ENCODE measurements at regions not wholly inside any gene's neighbourhood (a gene's known extent, or its start where the extent isn't known, plus 50 kb on each side); places are given as distances from the start of the nearest gene placed in this dataset.

- no peak for DNase-seq
- peaks cover 72% of the 10 kb centered on the region for H3K27me3 ChIP-seq (ENCODE audit: insufficient read depth, low read depth, severe bottlenecking)
- H3K9me3 ChIP-seq (ENCODE audit: severe bottlenecking), result no peaks in the 10 kb centered on the region
Observed at GRCh38 chr18:53686965-53687364, 537.5 kb downstream of the MBD2 start.

GRCh38 chr18:53682796-53683195 is 541.7 kb downstream of the MBD2 start:
- Histone ChIP-seq H3K4me3 (ENCODE audit: low read depth, low read length) (no peak overlapping the region), H3K27ac (no peak overlapping the region), H3K9me3 (ENCODE audit: severe bottlenecking) (no peaks in the 10 kb centered on the region), H3K36me3 (no peaks in the 10 kb centered on the region), H3K27me3 (ENCODE audit: insufficient read depth, low read depth, severe bottlenecking) (peaks cover 78% of the 10 kb centered on the region)
- no peak for DNase-seq
- no peak for TF ChIP-seq CTCF (IDR thresholded peaks at IDR 0.05; ENCODE audit: low read depth, low read length)

More at GRCh38 chr18:53686965-53687364, 537.5 kb downstream of the MBD2 start:
- Histone ChIP-seq H3K4me3 (ENCODE audit: low read depth, low read length) (no peak overlapping the region), H3K36me3 (no peaks in the 10 kb centered on the region), H3K27ac (no peak overlapping the region)
- no peak for TF ChIP-seq CTCF (IDR thresholded peaks at IDR 0.05; ENCODE audit: low read depth, low read length)

GRCh38 chr18:53677480-53677879 is 547.0 kb downstream of the MBD2 start:
- Histone ChIP-seq H3K9me3 (ENCODE audit: severe bottlenecking) (no peaks in the 10 kb centered on the region), H3K4me3 (ENCODE audit: low read depth, low read length) (no peak overlapping the region), H3K27me3 (ENCODE audit: insufficient read depth, low read depth, severe bottlenecking) (peaks cover 45% of the 10 kb centered on the region), H3K36me3 (no peaks in the 10 kb centered on the region), H3K27ac (no peak overlapping the region)
- no peak for DNase-seq
- no peak for TF ChIP-seq CTCF (IDR thresholded peaks at IDR 0.05; ENCODE audit: low read depth, low read length)

- TF ChIP-seq CTCF (IDR thresholded peaks at IDR 0.05; ENCODE audit: low read depth, low read length), result no peak
- DNase-seq, result no peak
- no peak overlapping the region for H3K27ac ChIP-seq
Observed at GRCh38 chr18:53665701-53666100, 558.8 kb downstream of the MBD2 start.

GRCh38 chr18:53664575-53664974 is 559.9 kb downstream of the MBD2 start:
- Histone ChIP-seq H3K27me3 (ENCODE audit: insufficient read depth, low read depth, severe bottlenecking) (peaks cover 19% of the 10 kb centered on the region), H3K4me3 (ENCODE audit: low read depth, low read length) (no peak overlapping the region), H3K27ac (no peak overlapping the region), H3K9me3 (ENCODE audit: severe bottlenecking) (peaks cover 6% of the 10 kb centered on the region), H3K36me3 (no peaks in the 10 kb centered on the region)
- TF ChIP-seq CTCF (IDR thresholded peaks at IDR 0.05; ENCODE audit: low read depth, low read length), result no peak
- no peak for DNase-seq

More at GRCh38 chr18:53665701-53666100, 558.8 kb downstream of the MBD2 start:
- Histone ChIP-seq H3K27me3 (ENCODE audit: insufficient read depth, low read depth, severe bottlenecking) (peaks cover 17% of the 10 kb centered on the region), H3K9me3 (ENCODE audit: severe bottlenecking) (peaks cover 6% of the 10 kb centered on the region), H3K36me3 (no peaks in the 10 kb centered on the region), H3K4me3 (ENCODE audit: low read depth, low read length) (no peak overlapping the region)

- DNase-seq, result no peak
- no peak overlapping the region for H3K4me3 ChIP-seq (ENCODE audit: low read depth, low read length)
- no peaks in the 10 kb centered on the region for H3K36me3 ChIP-seq
Observed at GRCh38 chr18:53660306-53660705, 564.2 kb downstream of the MBD2 start.

More at GRCh38 chr18:53660306-53660705, 564.2 kb downstream of the MBD2 start:
- Histone ChIP-seq H3K27ac (no peak overlapping the region), H3K27me3 (ENCODE audit: insufficient read depth, low read depth, severe bottlenecking) (peaks cover 23% of the 10 kb centered on the region), H3K9me3 (ENCODE audit: severe bottlenecking) (peaks cover 6% of the 10 kb centered on the region)
- no peak for TF ChIP-seq CTCF (IDR thresholded peaks at IDR 0.05; ENCODE audit: low read depth, low read length)

Data from WERI-Rb-1 (cell line).